ENCODE measurements at regions not wholly inside any gene's neighbourhood (a gene's known extent, or its start where the extent isn't known, plus 50 kb on each side); places are given as distances from the start of the nearest gene placed in this dataset.

- Histone ChIP-seq H2AFZ (replicated peaks; ENCODE audit: low read length, poor library complexity) (no peak overlapping the region), H3K4me3 (ENCODE audit: insufficient read depth, low read depth, low read length) (no peak overlapping the region), H2BK5ac (ENCODE audit: low read depth, low read length, poor library complexity, severe bottlenecking) (no peak overlapping the region), H3K36me3 (ENCODE audit: control insufficient read depth, insufficient read depth, low read length) (no peaks in the 10 kb centered on the region), H3K27me3 (ENCODE audit: control insufficient read depth, insufficient read depth, low read length) (no peaks in the 10 kb centered on the region), H4K20me1 (ENCODE audit: insufficient read depth, low read length) (no peaks in the 10 kb centered on the region), H3K4me2 (ENCODE audit: low read depth, low read length) (no peak overlapping the region), H2BK15ac (ENCODE audit: low read depth, low read length) (no peak overlapping the region), H3K79me1 (ENCODE audit: low read depth in 1 of 2, low read length in 2 of 2) (no peaks in the 10 kb centered on the region), H3K56ac (ENCODE audit: extremely low read depth, insufficient read depth, low read length) (no peak overlapping the region), H4K91ac (ENCODE audit: insufficient read depth, low read depth, low read length) (no peak overlapping the region), H2AK5ac (ENCODE audit: low read depth, low read length) (no peak overlapping the region), H3K9me1 (ENCODE audit: insufficient read depth, low read length) (no peaks in the 10 kb centered on the region), H3K18ac (ENCODE audit: low read depth, low read length) (no peak overlapping the region), H3K9me3 (ENCODE audit: control insufficient read depth, insufficient read depth, low read length) (peaks cover 3% of the 10 kb centered on the region; the same call in 1 of the 2 replicates), H4K8ac (ENCODE audit: low read depth in 2 of 2, low read length in 2 of 2) (no peak overlapping the region), H3K4me1 (ENCODE audit: control insufficient read depth, insufficient read depth, low read length) (no peaks in the 10 kb centered on the region), H3K27ac (ENCODE audit: insufficient read depth, low read length) (no peak overlapping the region), H3K4ac (ENCODE audit: low read depth, low read length) (no peak overlapping the region), H3K23ac (ENCODE audit: low read depth, low read length) (no peak overlapping the region), H2AK9ac (replicated peaks; ENCODE audit: low read depth, low read length, poor library complexity) (no peak overlapping the region), H2BK120ac (ENCODE audit: low read depth, low read length) (no peak overlapping the region), H2BK20ac (ENCODE audit: low read depth, low read length) (no peak overlapping the region), H3K14ac (replicated peaks; ENCODE audit: low read depth, low read length) (no peak overlapping the region), H4K5ac (ENCODE audit: low read depth, low read length) (no peak overlapping the region), H3K9ac (ENCODE audit: low read depth, low read length) (no peak overlapping the region)
- no peak for TF ChIP-seq CEBPB (IDR thresholded peaks at IDR 0.05; ENCODE audit: low read depth, low read length)
- TF ChIP-seq ELK1 (IDR thresholded peaks at IDR 0.05; ENCODE audit: borderline replicate concordance, low read depth, low read length), result no peak
- no peak for TF ChIP-seq POLR2A (IDR thresholded peaks at IDR 0.05; ENCODE audit: low read depth, low read length)
- TF ChIP-seq MXI1 (IDR thresholded peaks at IDR 0.05; ENCODE audit: borderline replicate concordance, low read depth, low read length), result no peak
- POLR2A ChIA-PET (ENCODE audit: unreplicated experiment), result no interaction called here
- no peak for ATAC-seq (ENCODE audit: low read depth)
- DNase-seq, result no peak
- dilution Hi-C loops (cut with HindIII; ENCODE audit: low sequenced_read_pairs, unreplicated experiment) (no loop called here), intact Hi-C loops (cut with micrococcal nuclease) (no loop called here), in situ Hi-C loops (cut with MboI; ENCODE audit: low sequenced_read_pairs) (no loop called here)
- CTCF ChIA-PET, result no interaction called here
- WGBS, 2 experiments (ENCODE audit: extremely low coverage in 2 of 2, insufficient read length in 1 of 2), result no CpG with 5 or more reads among the region's 6 CpGs
- no TSS peak for BruUV-seq (replicated peaks)
Measured at GRCh38 chr10:118112543-118113125, 65.9 kb upstream of the RAB11FIP2 start.

All from IMR-90 (cell line).